GM12864 (cell line): ENCODE measurements at regions not wholly inside any gene's neighbourhood (a gene's known extent, or its start where the extent isn't known, plus 50 kb on each side); places are given as distances from the start of the nearest gene placed in this dataset.

Experiments
- DNase-seq: peaks from one replicate; pipeline ENCODE4 v3.0.0-alpha.2; 2011; ENCODE audit warnings: low read depth
- H3K4me3 ChIP-seq: 2 replicates; pipeline ENCODE4 v1.5.1; 2011; ENCODE audit warnings: mild to moderate bottlenecking, low read depth, low read length, control low read depth
- CTCF ChIP-seq: IDR thresholded peaks from 2 replicates; pipeline ENCODE4 v1.5.1; 2011; ENCODE audit warnings: low read depth, mild to moderate bottlenecking, moderate library complexity, low read length, control low read depth, inconsistent platforms; ENCODE audit errors: missing control alignments

DNA sequence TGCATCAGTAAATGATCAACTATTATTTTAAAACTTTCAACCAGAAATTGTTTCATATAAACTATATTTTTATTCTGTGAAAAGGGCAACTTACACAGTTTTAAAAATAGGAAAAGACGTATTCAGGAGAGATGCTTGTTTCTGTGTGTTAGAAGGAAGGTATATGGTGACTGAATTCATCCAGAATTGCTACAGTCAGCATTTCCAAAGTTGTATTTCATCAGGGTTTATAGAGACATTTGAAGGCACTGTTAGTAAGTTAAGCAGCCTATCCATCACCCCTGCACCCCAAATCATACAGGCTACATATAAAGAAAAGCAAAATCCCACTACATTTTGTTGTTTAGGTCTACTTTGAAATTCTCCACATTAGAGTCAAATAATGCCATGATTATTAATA, 716.0 kb downstream of the KCTD16 start:
- TF ChIP-seq CTCF, result no peak
- no peak for DNase-seq
- no peak overlapping the region for H3K4me3 ChIP-seq

- TF ChIP-seq CTCF, result no peak
- DNase-seq, result no peak
- H3K4me3 ChIP-seq, result no peak overlapping the region
Measured at GRCh38 chr5:144882739-144883283, 712.1 kb downstream of the KCTD16 start.

DNA sequence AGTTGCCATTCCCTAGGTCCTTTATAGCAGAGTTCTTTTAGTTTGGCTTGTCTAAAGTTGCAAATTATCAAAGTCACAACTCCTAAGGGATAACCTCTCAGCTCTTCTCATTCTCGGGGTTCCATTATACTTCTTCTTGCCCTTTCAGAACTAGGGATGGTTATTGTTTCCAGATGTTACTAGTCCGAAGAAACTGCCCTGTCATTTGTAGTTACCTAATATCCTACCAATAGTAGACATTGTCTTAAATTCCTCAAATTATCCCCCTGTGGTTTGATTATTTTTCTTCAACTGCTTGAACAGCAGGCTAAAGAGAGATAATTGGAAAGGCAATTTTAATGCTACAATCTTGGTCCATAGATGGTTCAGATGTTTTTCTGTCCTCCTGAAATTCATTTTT, 709.8 kb downstream of the KCTD16 start:
- no peak overlapping the region for H3K4me3 ChIP-seq
- TF ChIP-seq CTCF, result no peak
- DNase-seq, result no peak

DNA sequence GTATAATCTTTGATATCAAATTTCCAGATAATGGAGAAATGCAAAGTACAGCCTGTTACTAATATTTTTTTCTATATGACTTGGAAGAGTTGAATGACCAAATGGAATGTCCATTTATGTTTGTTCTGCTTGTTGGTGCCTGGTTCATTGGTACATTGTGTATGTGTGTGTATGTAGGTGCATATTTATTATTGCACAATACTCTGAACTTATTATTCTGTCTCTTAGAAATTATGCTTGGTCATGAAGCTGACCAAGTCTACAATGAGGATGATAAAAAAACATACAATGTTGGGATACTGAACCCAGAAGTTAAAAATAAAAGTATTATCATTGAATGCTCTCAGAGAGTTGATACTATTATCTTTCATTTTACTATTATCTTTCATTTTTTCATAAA, 706.3 kb downstream of the KCTD16 start:
- DNase-seq, result no peak
- TF ChIP-seq CTCF, result no peak
- no peak overlapping the region for H3K4me3 ChIP-seq

GRCh38 chr5:144873076-144873475, 702.4 kb downstream of the KCTD16 start:
- no peak for DNase-seq
- no peak overlapping the region for H3K4me3 ChIP-seq
- no peak for TF ChIP-seq CTCF

GRCh38 chr5:144864118-144864517, 693.4 kb downstream of the KCTD16 start:
- H3K4me3 ChIP-seq, result no peak overlapping the region
- no peak for TF ChIP-seq CTCF
- no peak for DNase-seq

GRCh38 chr5:144857454-144857853, 686.8 kb downstream of the KCTD16 start:
- H3K4me3 ChIP-seq, result no peak overlapping the region
- no peak for DNase-seq
- no peak for TF ChIP-seq CTCF
